Ishikawa (cell line): ENCODE measurements at regions not wholly inside any gene's neighbourhood (a gene's known extent, or its start where the extent isn't known, plus 50 kb on each side); places are given as distances from the start of the nearest gene placed in this dataset.

ENCODE experiments used
- CEBPB ChIP-seq: IDR thresholded peaks from 2 replicates; pipeline ENCODE4 v1.6.1; 2012
- CREB1 ChIP-seq: IDR thresholded peaks from 2 replicates; pipeline ENCODE4 v1.6.1; 2012; ENCODE audit warnings: low read depth
- EGR1 ChIP-seq: IDR thresholded peaks from 2 replicates; pipeline ENCODE4 v1.6.1; 2012
- EP300 ChIP-seq: IDR thresholded peaks from 2 replicates; pipeline ENCODE4 v1.6.1; 2012; ENCODE audit warnings: borderline replicate concordance
- FOXM1 ChIP-seq: IDR thresholded peaks from 2 replicates; pipeline ENCODE4 v1.6.1; 2012; ENCODE audit warnings: low read depth, borderline replicate concordance
- NFIC ChIP-seq: IDR thresholded peaks from 2 replicates; pipeline ENCODE4 v1.6.1; 2012
- RAD21 ChIP-seq: IDR thresholded peaks from 2 replicates; pipeline ENCODE4 v1.6.1; 2012; ENCODE audit warnings: low read depth
- TAF1 ChIP-seq: IDR thresholded peaks from 2 replicates; pipeline ENCODE4 v1.6.1; 2012; ENCODE audit warnings: low read depth, mild to moderate bottlenecking
- TCF12 ChIP-seq: IDR thresholded peaks from 2 replicates; pipeline ENCODE4 v1.6.1; 2012; ENCODE audit warnings: low read depth
- TEAD4 ChIP-seq: IDR thresholded peaks from 2 replicates; pipeline ENCODE4 v1.6.1; 2012
- YY1 ChIP-seq: IDR thresholded peaks from 2 replicates; pipeline ENCODE4 v1.6.1; 2012; ENCODE audit warnings: low read depth
- ZBTB7A ChIP-seq: IDR thresholded peaks from 2 replicates; pipeline ENCODE4 v1.6.1; 2012; ENCODE audit warnings: low read depth
- TF ChIP-seq, protein P1 (sequence below): IDR thresholded peaks from 2 replicates; pipeline ENCODE4 v1.6.1; 2012
- TF ChIP-seq, protein P2 (sequence below): IDR thresholded peaks from 2 replicates; pipeline ENCODE4 v1.6.1; 2012
- TF ChIP-seq, protein P3 (sequence below): IDR thresholded peaks from 2 replicates; pipeline ENCODE4 v1.6.1; 2012; ENCODE audit warnings: low read depth, mild to moderate bottlenecking

DNA sequence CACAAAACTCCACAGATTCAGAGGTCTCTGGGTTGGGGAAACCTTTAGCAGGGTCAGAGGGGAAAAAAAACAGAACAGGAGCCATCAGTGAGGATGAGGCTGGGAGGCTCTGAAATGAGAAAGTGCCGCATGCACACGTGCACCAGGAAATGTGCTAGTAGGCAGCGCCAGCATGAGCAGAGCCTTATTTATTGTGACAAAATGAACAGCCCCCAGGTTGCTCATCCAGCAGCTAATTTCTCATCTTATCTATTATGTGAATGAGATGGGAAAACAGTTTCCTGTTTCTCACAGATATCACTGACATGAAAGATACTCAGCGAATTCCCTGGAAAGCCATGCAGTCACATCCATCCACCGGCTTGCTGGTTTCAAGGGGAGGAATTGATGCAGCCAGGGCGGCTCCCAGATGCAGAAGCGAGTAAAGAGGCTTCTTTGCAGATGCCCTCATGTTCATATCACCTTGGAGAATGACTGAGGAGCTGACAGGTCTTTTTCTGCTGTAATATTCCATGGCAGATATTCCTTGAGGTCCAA, 176.1 kb downstream of the MBOAT1 start:
- no peak for TF ChIP-seq CREB1
- TF ChIP-seq YY1, result no peak
- TF ChIP-seq NFIC, result no peak
- TF ChIP-seq, protein P1, sequence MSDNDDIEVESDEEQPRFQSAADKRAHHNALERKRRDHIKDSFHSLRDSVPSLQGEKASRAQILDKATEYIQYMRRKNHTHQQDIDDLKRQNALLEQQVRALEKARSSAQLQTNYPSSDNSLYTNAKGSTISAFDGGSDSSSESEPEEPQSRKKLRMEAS, result no peak
- TF ChIP-seq TEAD4, result no peak
- no peak for TF ChIP-seq CEBPB
- no peak for TF ChIP-seq EP300
- no peak for TF ChIP-seq EGR1
- no peak for TF ChIP-seq RAD21
- no peak for TF ChIP-seq TAF1
- no peak for TF ChIP-seq FOXM1
- TF ChIP-seq ZBTB7A, result no peak
- TF ChIP-seq, protein P2, sequence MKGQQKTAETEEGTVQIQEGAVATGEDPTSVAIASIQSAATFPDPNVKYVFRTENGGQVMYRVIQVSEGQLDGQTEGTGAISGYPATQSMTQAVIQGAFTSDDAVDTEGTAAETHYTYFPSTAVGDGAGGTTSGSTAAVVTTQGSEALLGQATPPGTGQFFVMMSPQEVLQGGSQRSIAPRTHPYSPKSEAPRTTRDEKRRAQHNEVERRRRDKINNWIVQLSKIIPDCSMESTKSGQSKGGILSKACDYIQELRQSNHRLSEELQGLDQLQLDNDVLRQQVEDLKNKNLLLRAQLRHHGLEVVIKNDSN, result no peak

DNA sequence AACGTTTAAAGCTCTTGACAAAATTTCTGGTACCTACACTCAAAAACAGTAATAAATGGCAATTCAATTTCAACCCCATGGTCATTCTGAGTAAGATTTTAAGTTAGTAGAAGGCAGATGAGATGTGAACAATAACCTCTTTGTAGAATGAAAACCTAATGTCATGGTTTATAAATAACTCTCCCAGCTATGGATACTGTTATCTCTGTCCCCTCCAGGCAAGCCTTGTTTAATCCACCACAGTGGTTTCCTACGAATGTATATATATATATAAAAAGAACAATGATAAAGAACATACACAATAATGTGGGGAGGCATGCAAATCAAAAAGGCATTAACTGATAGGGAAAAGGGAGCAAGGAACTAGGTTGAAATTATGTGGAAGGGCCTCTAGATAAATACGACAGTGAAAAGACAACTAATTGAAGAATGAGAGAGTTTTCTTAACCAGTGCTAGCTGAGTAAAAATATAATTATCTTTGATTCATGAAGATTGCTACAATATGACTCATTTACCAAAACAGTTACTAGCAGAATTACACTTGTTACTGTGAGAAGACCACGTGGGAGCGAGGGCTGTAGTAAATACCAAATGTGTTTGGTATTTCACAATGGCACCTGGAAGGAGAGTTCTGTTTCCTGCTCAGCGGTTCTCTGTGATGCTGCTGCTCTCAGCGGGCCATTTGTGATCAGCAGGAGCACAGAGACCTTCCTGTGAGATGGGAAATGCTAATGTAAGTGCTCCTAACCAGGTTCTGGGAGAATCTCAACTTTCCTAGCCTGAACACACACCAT, 173.7 kb downstream of the MBOAT1 start:
- TF ChIP-seq, protein P1, result no peak
- TF ChIP-seq ZBTB7A, result no peak
- no peak for TF ChIP-seq YY1
- no peak for TF ChIP-seq NFIC
- TF ChIP-seq TCF12, result no peak
- no peak for TF ChIP-seq CREB1

DNA sequence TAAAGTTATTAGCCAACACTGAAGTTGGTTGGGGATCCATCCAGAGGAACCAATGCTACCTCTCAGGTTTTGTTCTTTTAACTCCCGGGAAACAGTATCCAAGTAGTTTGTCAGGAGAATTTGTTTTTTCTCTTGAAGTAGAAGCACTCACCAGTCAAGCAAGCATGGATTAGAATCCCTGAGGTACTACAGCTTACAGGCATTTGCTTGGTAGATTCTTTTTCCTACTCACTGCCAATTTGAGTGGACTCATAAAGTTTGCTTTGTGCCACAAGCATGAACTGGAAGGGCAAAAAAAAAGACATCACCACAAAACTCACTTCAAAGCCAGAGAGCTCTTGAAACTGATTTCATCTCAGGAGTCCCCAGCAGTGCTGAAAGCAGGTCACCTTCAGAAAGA, 167.4 kb downstream of the MBOAT1 start:
- TF ChIP-seq ZBTB7A (no peak), RAD21 (no peak), EP300 (no peak), TEAD4 (no peak)
- TF ChIP-seq, protein P3, sequence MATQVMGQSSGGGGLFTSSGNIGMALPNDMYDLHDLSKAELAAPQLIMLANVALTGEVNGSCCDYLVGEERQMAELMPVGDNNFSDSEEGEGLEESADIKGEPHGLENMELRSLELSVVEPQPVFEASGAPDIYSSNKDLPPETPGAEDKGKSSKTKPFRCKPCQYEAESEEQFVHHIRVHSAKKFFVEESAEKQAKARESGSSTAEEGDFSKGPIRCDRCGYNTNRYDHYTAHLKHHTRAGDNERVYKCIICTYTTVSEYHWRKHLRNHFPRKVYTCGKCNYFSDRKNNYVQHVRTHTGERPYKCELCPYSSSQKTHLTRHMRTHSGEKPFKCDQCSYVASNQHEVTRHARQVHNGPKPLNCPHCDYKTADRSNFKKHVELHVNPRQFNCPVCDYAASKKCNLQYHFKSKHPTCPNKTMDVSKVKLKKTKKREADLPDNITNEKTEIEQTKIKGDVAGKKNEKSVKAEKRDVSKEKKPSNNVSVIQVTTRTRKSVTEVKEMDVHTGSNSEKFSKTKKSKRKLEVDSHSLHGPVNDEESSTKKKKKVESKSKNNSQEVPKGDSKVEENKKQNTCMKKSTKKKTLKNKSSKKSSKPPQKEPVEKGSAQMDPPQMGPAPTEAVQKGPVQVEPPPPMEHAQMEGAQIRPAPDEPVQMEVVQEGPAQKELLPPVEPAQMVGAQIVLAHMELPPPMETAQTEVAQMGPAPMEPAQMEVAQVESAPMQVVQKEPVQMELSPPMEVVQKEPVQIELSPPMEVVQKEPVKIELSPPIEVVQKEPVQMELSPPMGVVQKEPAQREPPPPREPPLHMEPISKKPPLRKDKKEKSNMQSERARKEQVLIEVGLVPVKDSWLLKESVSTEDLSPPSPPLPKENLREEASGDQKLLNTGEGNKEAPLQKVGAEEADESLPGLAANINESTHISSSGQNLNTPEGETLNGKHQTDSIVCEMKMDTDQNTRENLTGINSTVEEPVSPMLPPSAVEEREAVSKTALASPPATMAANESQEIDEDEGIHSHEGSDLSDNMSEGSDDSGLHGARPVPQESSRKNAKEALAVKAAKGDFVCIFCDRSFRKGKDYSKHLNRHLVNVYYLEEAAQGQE, result no peak
